OCI-LY1 (cell line): ENCODE measurements at regions not wholly inside any gene's neighbourhood (a gene's known extent, or its start where the extent isn't known, plus 50 kb on each side); places are given as distances from the start of the nearest gene placed in this dataset.

Experiments used
- H2AFZ ChIP-seq: fragments of 200-600 bp; sonication (generic), shearing (Covaris generic); 2 replicates; pipeline ENCODE4 v1.6.0; 2014; ENCODE audit warnings: antibody characterized with exemption, mild to moderate bottlenecking, low read length
- H3F3A ChIP-seq: fragments of 200-600 bp; sonication (generic), shearing (Covaris generic); 2 replicates; pipeline ENCODE4 v1.6.0; 2014; ENCODE audit warnings: mild to moderate bottlenecking, antibody characterized with exemption, low read length, moderate library complexity; ENCODE audit not compliant: insufficient read depth
- H3K27ac ChIP-seq: fragments of 200-600 bp; sonication (generic); 2 replicates; pipeline ENCODE4 v1.5.1; 2014; ENCODE audit warnings: low read length, mixed run types, mild to moderate bottlenecking, low read depth; ENCODE audit not compliant: poor library complexity, severe bottlenecking
- H3K27me3 ChIP-seq: fragments of 200-600 bp; sonication (generic); 2 replicates; pipeline ENCODE4 v1.6.0; 2014; ENCODE audit warnings: antibody characterized with exemption, mild to moderate bottlenecking, low read length, moderate library complexity; ENCODE audit not compliant: insufficient read depth
- H3K36me3 ChIP-seq: fragments of 200-600 bp; sonication (generic); 2 replicates; pipeline ENCODE4 v1.6.1; 2014; ENCODE audit warnings: mild to moderate bottlenecking, antibody characterized with exemption, low read length, moderate library complexity, mixed read lengths; ENCODE audit not compliant: insufficient read depth
- H3K4me1 ChIP-seq: fragments of 200-600 bp; sonication (generic); 2 replicates; pipeline ENCODE4 v1.5.1; 2014; ENCODE audit warnings: mild to moderate bottlenecking, low read length, moderate library complexity; ENCODE audit not compliant: insufficient read depth, severe bottlenecking
- H3K4me2 ChIP-seq: fragments of 200-600 bp; sonication (generic), shearing (Covaris generic); 2 replicates; pipeline ENCODE4 v1.6.1; 2014; ENCODE audit warnings: low read length
- H3K4me3 ChIP-seq: fragments of 200-600 bp; sonication (generic); 2 replicates; pipeline ENCODE4 v1.5.1; 2014; ENCODE audit warnings: low read length, low read depth, mild to moderate bottlenecking, mixed read lengths; ENCODE audit not compliant: poor library complexity, severe bottlenecking
- H3K79me2 ChIP-seq: fragments of 200-600 bp; shearing (Covaris generic); 2 replicates; pipeline ENCODE4 v1.6.1; 2016; ENCODE audit warnings: mixed run types, low read length, mixed read lengths; ENCODE audit not compliant: insufficient read depth
- H3K9ac ChIP-seq: fragments of 200-600 bp; sonication (generic), shearing (Covaris generic); 2 replicates; pipeline ENCODE4 v1.6.1; 2014; ENCODE audit warnings: mild to moderate bottlenecking, low read length, mixed read lengths
- H3K9me2 ChIP-seq: fragments of 200-600 bp; sonication (generic), shearing (Covaris generic); 2 replicates; pipeline ENCODE4 v1.6.1; 2014; ENCODE audit warnings: low read depth, mild to moderate bottlenecking, low read length, mixed read lengths
- H3K9me3 ChIP-seq: fragments of 200-600 bp; shearing (Covaris generic); 2 replicates; pipeline ENCODE4 v1.6.1; 2014; ENCODE audit warnings: low read length, mixed read lengths
- H4K20me1 ChIP-seq: fragments of 200-600 bp; sonication (generic), shearing (Covaris generic); 2 replicates; pipeline ENCODE4 v1.6.0; 2016; ENCODE audit warnings: mild to moderate bottlenecking, low read length; ENCODE audit not compliant: insufficient read depth
- CTCF ChIP-seq: fragments of 200-600 bp; sonication (generic), shearing (Covaris generic); IDR thresholded peaks from 2 replicates; pipeline ENCODE4 v1.5.1; 2017; ENCODE audit warnings: mild to moderate bottlenecking, antibody characterized with exemption, low read length, moderate library complexity, mixed read lengths
- EZH2 ChIP-seq: fragments of 200-600 bp; sonication (generic), shearing (Covaris generic); IDR thresholded peaks from 2 replicates; pipeline ENCODE4 v1.8.0; 2017; ENCODE audit warnings: borderline replicate concordance, mixed run types, mild to moderate bottlenecking, antibody characterized with exemption, low read length, moderate library complexity, mixed read lengths

GRCh38 chr4:166318810-166319525 lies 445.9 kb downstream of the TLL1 start:
- Histone ChIP-seq H3K4me3 (no peak overlapping the region), H3K36me3 (no peaks in the 10 kb centered on the region), H3K79me2 (no peaks in the 10 kb centered on the region), H3K4me1 (peaks cover 4% of the 10 kb centered on the region), H3F3A (no peaks in the 10 kb centered on the region), H3K9me2 (no peaks in the 10 kb centered on the region), H4K20me1 (no peaks in the 10 kb centered on the region), H2AFZ (no peak overlapping the region), H3K9ac (no peak overlapping the region), H3K27me3 (no peaks in the 10 kb centered on the region), H3K27ac (no peak overlapping the region), H3K4me2 (no peak overlapping the region), H3K9me3 (no peaks in the 10 kb centered on the region)
- no peak for TF ChIP-seq EZH2
- TF ChIP-seq CTCF = no peak

- Histone ChIP-seq H3K9me3 (no peaks in the 10 kb centered on the region), H3K4me1 (peaks cover 4% of the 10 kb centered on the region), H3K27me3 (no peaks in the 10 kb centered on the region), H3K9me2 (no peaks in the 10 kb centered on the region), H3K36me3 (no peaks in the 10 kb centered on the region), H3K4me3 (no peak overlapping the region), H3K27ac (no peak overlapping the region), H3K79me2 (no peaks in the 10 kb centered on the region), H3K4me2 (no peak overlapping the region), H3F3A (no peaks in the 10 kb centered on the region), H3K9ac (no peak overlapping the region), H2AFZ (no peak overlapping the region), H4K20me1 (no peaks in the 10 kb centered on the region)
- TF ChIP-seq EZH2 (no peak), CTCF (no peak)
Measured at GRCh38 chr4:166323250-166323649, 450.2 kb downstream of the TLL1 start.

GRCh38 chr4:166324321-166324720 lies 451.3 kb downstream of the TLL1 start:
- no peak overlapping the region for H2AFZ ChIP-seq
- no peak overlapping the region for H3K4me3 ChIP-seq
- TF ChIP-seq CTCF = peak; percentile 77
- no peak for TF ChIP-seq EZH2
- H3K36me3 ChIP-seq = no peaks in the 10 kb centered on the region
- no peak overlapping the region for H3K9ac ChIP-seq
- no peaks in the 10 kb centered on the region for H3K27me3 ChIP-seq
- H3K4me2 ChIP-seq = no peak overlapping the region
- no peaks in the 10 kb centered on the region for H3F3A ChIP-seq
- H4K20me1 ChIP-seq = no peaks in the 10 kb centered on the region
- no peaks in the 10 kb centered on the region for H3K9me3 ChIP-seq
- H3K27ac ChIP-seq = no peak overlapping the region
- no peaks in the 10 kb centered on the region for H3K9me2 ChIP-seq
- no peaks in the 10 kb centered on the region for H3K79me2 ChIP-seq
- H3K4me1 ChIP-seq = peaks cover 4% of the 10 kb centered on the region
